ENCODE measurements at regions not wholly inside any gene's neighbourhood (a gene's known extent, or its start where the extent isn't known, plus 50 kb on each side); places are given as distances from the start of the nearest gene placed in this dataset.

DNA sequence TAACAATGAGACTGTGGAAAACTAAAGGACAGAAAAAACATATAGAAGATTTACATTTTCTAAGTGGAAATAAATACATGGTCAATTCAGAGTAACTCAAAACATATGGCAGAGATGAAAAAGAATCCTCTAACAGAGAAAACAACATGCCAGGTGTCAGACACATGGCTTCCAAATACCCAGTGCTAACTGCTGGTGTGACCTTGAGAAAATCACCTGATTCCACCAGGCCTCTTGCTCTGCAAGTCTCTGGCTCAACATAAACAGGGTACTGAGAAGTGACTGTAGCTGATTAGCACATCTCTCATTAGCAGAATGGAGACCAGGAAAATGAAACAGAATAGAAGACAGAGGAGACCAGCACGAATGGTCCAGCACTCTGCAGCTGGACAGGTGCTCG, 210.8 kb downstream of the HNMT start:
- H3F3A ChIP-seq (ENCODE audit: insufficient read depth, low read depth) = no peaks in the 10 kb centered on the region
- H3K4me2 ChIP-seq = no peak overlapping the region
- DNase-seq = no peak
- H3K27me3 ChIP-seq (ENCODE audit: insufficient read depth, low read depth) = no peaks in the 10 kb centered on the region
- H3K79me2 ChIP-seq (ENCODE audit: low read depth) = no peaks in the 10 kb centered on the region
- intact Hi-C loops (cut with micrococcal nuclease; ENCODE audit: unreplicated experiment) = no loop called here
- no TSS peak for BruUV-seq (replicated peaks)
- H2AFZ ChIP-seq = no peak overlapping the region
- no peaks in the 10 kb centered on the region for H3K36me3 ChIP-seq (ENCODE audit: low read depth)
- H3K4me1 ChIP-seq (replicated peaks; ENCODE audit: insufficient read depth) = no peaks in the 10 kb centered on the region
- ChIA-PET CTCF (no interaction called here), POLR2A (ENCODE audit: unreplicated experiment) (no interaction called here)
- no peak overlapping the region for H3K4me3 ChIP-seq
- no peaks in the 10 kb centered on the region for H3K9me2 ChIP-seq (ENCODE audit: insufficient read depth)
- no peaks in the 10 kb centered on the region for H3K9me3 ChIP-seq (ENCODE audit: insufficient read depth, low read depth)
- H4K20me1 ChIP-seq (ENCODE audit: insufficient read depth) = no peaks in the 10 kb centered on the region
- no peak overlapping the region for H3K27ac ChIP-seq
- TF ChIP-seq EZH2 (IDR thresholded peaks at IDR 0.05; ENCODE audit: low read depth) (no peak), CTCF (conservative IDR thresholded peaks at IDR 0.05) (no peak)

GRCh38 chr2:138176862-138177439, 212.7 kb downstream of the HNMT start:
- BruUV-seq (replicated peaks) = no TSS peak
- no peaks in the 10 kb centered on the region for H3K79me2 ChIP-seq (ENCODE audit: low read depth)

DNA sequence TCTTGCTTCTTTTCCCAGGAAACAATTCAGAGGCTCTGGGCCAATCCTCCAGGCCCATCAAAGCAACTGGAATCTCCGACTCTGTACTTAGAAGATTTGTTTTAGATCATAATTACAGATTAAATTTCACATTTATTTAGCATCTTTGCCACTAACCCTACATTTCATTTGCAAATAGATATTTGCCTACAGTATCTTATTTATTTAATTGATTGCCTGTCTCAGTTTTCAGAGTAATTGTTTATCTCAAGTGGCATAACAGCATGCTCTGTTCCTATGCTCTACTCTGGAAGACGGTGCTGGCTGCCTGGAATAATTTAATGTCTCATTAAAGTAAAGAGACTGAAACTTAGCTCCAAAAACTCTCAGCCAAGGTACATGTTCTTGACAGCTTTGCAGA, 213.4 kb downstream of the HNMT start:
- intact Hi-C loops (cut with micrococcal nuclease; ENCODE audit: unreplicated experiment) = no loop called here
- Histone ChIP-seq H3K9me3 (ENCODE audit: insufficient read depth, low read depth) (no peaks in the 10 kb centered on the region), H3K27me3 (ENCODE audit: insufficient read depth, low read depth) (no peaks in the 10 kb centered on the region), H2AFZ (no peak overlapping the region), H3K9me2 (ENCODE audit: insufficient read depth) (no peaks in the 10 kb centered on the region), H3K36me3 (ENCODE audit: low read depth) (no peaks in the 10 kb centered on the region), H3K4me3 (no peak overlapping the region), H3K4me1 (replicated peaks; ENCODE audit: insufficient read depth) (no peaks in the 10 kb centered on the region), H3K79me2 (ENCODE audit: low read depth) (no peaks in the 10 kb centered on the region), H4K20me1 (ENCODE audit: insufficient read depth) (no peaks in the 10 kb centered on the region), H3K4me2 (no peak overlapping the region), H3K27ac (no peak overlapping the region), H3F3A (ENCODE audit: insufficient read depth, low read depth) (no peaks in the 10 kb centered on the region)
- BruUV-seq (replicated peaks) = no TSS peak
- no peak for DNase-seq
- ChIA-PET POLR2A (ENCODE audit: unreplicated experiment) (no interaction called here), CTCF (no interaction called here)
- no peak for TF ChIP-seq CTCF (conservative IDR thresholded peaks at IDR 0.05)
- no peak for TF ChIP-seq EZH2 (IDR thresholded peaks at IDR 0.05; ENCODE audit: low read depth)

More at GRCh38 chr2:138176862-138177439, 212.7 kb downstream of the HNMT start:
- Histone ChIP-seq H3K36me3 (ENCODE audit: low read depth) (no peaks in the 10 kb centered on the region), H3K27me3 (ENCODE audit: insufficient read depth, low read depth) (no peaks in the 10 kb centered on the region), H2AFZ (no peak overlapping the region), H4K20me1 (ENCODE audit: insufficient read depth) (no peaks in the 10 kb centered on the region), H3K9me2 (ENCODE audit: insufficient read depth) (no peaks in the 10 kb centered on the region), H3F3A (ENCODE audit: insufficient read depth, low read depth) (no peaks in the 10 kb centered on the region), H3K9me3 (ENCODE audit: insufficient read depth, low read depth) (no peaks in the 10 kb centered on the region), H3K4me1 (replicated peaks; ENCODE audit: insufficient read depth) (no peaks in the 10 kb centered on the region), H3K4me3 (no peak overlapping the region), H3K27ac (no peak overlapping the region), H3K4me2 (no peak overlapping the region)
- ChIA-PET CTCF (no interaction called here), POLR2A (ENCODE audit: unreplicated experiment) (no interaction called here)
- no peak for TF ChIP-seq EZH2 (IDR thresholded peaks at IDR 0.05; ENCODE audit: low read depth)
- TF ChIP-seq CTCF (conservative IDR thresholded peaks at IDR 0.05) = no peak
- intact Hi-C loops (cut with micrococcal nuclease; ENCODE audit: unreplicated experiment) = no loop called here
- DNase-seq = no peak
